ENCODE measurements at regions not wholly inside any gene's neighbourhood (a gene's known extent, or its start where the extent isn't known, plus 50 kb on each side); places are given as distances from the start of the nearest gene placed in this dataset.
"Not testable (repeated sequence)": the region's sequence is repeated elsewhere in the genome, so short reads cannot be mapped to it uniquely, and the experiment has no call there.

- not testable (repeated sequence) for H3K27ac ChIP-seq
Observed at GRCh38 chr1:143848859-143849258, 122.9 kb downstream of the FAM72C start.

GRCh38 chr1:143845193-143845592 is 126.6 kb downstream of the FAM72C start:
- H3K27ac ChIP-seq, result not testable (repeated sequence)

GRCh38 chr1:143842058-143842457 is 129.7 kb downstream of the FAM72C start:
- H3K27ac ChIP-seq, result not testable (repeated sequence)

GRCh38 chr1:143839182-143839581 is 132.6 kb downstream of the FAM72C start:
- H3K27ac ChIP-seq, result not testable (repeated sequence)

DNA sequence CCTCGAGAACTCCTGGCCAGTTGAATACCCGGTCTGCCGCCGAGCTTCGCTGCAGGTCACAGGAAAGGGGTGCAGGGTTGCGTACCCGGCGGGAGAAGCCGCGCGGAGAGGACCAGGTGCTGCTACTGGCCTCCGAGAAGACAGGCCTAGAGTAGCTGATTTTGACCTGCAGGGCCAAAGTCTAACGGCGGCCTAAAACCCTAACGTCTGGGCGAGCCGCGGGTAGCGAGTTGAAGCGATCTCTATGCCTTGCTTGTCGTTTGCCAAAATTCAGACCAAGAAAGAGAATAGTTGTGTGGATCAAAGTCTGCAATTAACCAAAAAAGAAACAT is 133.2 kb downstream of the FAM72C start:
- not testable (repeated sequence) for H3K27ac ChIP-seq

- not testable (repeated sequence) for H3K27ac ChIP-seq
Observed at GRCh38 chr1:143837924-143838597, 133.7 kb downstream of the FAM72C start.

DNA sequence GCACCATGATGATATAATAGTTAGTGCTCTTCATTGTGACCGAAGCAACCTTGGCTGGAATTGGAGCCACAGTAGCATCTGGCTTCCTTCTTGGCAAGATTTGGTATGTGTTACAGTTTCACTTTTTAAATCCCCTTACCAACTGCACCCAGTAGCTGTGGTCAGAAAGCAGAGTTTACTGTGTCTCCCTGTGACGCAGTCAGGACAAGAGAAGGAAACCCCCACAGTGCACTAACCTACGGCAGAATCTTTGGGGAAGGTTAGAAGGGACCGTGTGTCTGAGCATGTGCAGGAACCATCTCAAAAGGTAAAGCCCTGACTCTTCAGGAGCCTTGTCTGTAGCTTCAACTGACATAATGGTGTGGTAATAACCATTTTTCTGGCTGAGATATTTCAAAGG is 138.4 kb downstream of the FAM72C start:
- H3K27ac ChIP-seq, result not testable (repeated sequence)

DNA sequence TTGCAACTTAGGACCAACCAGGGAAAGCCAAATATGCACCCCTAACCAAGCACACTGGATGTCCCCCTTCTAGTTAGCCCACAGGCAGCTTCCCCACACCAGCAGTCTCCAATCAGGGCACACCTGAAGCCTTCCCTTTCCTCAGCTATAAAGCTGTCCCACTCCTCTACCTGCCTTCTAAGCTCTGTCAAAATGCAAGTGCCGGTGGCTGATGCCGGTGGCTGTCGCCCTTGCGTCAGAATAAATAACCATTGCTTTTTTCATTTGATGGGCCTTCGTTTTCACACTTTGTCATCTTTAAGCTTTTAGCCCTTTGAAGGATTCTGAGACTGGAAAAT is 139.4 kb downstream of the FAM72C start:
- not testable (repeated sequence) for H3K27ac ChIP-seq

- not testable (repeated sequence) for H3K27ac ChIP-seq
Observed at GRCh38 chr1:143831479-143832378, 140.1 kb downstream of the FAM72C start.

DNA sequence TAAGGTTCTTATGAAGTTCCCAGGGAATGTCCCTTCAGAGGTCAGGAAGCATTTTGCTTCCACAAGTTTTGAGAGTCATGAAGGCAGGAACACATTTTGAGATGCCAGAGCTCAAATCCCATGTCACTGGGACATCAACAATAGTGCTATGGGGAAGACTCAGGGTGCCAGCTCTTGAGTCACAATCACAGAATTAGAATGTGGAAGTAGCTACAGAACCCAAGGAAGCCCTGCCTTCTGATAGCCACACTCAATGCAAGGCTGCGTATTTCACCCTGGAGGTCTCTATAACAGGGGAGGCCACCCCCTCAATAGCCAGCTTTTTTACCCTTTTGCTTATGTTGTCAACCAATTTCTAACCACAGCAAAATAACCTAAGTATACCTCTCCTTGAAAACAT is 145.6 kb downstream of the FAM72C start:
- not testable (repeated sequence) for H3K27ac ChIP-seq

- H3K27ac ChIP-seq, result not testable (repeated sequence)
Observed at GRCh38 chr1:143824266-143824665, 147.5 kb downstream of the FAM72C start.

- H3K27ac ChIP-seq, result not testable (repeated sequence)
Observed at GRCh38 chr1:143820058-143820457, 151.7 kb downstream of the FAM72C start.

GRCh38 chr1:143816369-143816768 is 155.4 kb downstream of the FAM72C start:
- H3K27ac ChIP-seq, result not testable (repeated sequence)

DNA sequence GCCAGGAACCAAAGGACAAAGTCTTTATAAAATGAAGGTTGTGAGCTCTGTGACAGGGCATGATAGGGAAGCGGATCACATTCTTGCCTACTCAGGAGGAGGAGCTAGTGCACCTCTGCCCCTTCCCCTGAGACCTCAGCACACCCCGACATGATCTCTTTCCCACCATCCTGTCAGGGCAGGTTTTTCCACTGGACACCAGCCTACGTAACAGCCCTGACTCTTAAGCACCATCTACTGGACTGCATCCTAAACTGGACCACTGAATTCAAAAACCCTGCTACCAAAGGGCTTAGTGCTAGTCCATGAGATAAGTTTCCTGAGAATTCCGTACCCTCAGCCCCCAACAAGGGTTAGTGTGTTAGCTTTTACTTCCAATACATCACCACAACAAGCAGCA is 166.4 kb downstream of the FAM72C start:
- not testable (repeated sequence) for H3K27ac ChIP-seq

- not testable (repeated sequence) for H3K27ac ChIP-seq
Observed at GRCh38 chr1:143804707-143805356, 167.0 kb downstream of the FAM72C start.

- H3K27ac ChIP-seq, result not testable (repeated sequence)
Observed at GRCh38 chr1:143803927-143804411, 167.8 kb downstream of the FAM72C start.

DNA sequence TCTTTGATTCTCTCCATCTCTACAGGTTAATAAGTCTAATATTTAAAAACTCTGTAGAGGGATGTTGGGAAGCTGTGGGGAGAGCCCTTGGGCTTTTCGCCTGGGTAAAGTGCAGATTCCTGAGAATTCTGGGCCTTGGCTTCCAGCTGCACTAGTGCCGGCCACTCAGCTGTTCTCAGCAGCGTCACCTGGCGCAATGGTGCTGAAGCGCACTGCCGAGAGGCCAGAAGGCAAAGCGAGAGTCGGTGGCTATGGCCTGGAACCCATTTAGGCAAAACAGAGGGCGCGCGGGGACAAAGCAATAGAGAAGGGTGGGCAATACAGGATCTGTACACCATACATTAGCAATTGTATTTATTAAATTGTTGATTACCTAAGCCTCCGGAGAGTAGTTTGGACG is 168.7 kb downstream of the FAM72C start:
- not testable (repeated sequence) for H3K27ac ChIP-seq

DNA sequence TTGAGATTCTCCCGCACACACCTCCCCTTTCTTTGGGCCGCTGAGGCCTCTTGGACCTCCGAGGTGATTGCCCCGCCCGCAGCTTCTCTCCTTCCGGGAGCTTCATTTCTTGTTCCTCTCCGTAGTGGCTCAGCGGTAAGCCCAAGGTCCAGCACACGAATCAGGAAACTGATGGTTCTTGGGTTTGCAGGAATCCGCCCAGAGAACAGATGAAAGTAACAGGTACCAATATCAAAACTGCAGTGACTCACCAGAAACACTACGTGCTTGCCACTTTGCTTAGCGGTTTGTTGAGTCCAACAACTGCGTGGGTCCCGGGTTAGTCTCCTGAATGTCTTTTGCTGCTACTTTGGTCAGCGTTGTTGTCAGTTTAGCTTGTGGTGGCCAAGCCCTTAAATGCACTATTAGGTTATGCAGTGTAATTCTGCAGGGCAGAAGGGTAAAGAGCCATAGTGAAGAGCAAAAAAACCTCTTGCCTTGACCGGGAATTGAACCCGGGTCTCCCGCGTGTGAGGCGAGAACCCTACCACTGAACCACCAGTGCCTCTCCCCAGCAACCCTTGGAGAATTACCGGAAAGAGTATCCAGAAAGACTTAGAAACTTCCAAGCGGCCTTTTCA is 172.1 kb downstream of the FAM72C start:
- H3K27ac ChIP-seq, result not testable (repeated sequence)

DNA sequence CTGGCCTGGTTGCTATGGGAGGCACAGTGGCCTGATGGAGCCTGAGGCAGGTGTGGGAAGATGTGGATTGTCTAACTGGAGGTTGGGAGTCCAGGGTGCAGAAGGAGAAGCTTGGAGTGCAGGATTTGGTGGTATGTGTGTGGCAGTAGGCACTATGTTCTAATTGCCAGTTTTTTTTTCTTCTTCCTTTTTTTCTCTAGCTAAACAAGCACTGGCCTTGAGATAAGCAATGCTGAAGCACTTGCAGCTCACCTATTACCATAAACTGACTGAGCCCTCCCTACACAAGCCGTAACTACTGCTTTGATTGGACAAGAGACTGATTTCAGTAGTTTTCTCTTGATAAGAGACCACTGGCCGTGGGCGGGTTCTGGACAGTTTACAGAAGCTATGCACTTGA is 175.4 kb downstream of the FAM72C start:
- not testable (repeated sequence) for H3K27ac ChIP-seq

DNA sequence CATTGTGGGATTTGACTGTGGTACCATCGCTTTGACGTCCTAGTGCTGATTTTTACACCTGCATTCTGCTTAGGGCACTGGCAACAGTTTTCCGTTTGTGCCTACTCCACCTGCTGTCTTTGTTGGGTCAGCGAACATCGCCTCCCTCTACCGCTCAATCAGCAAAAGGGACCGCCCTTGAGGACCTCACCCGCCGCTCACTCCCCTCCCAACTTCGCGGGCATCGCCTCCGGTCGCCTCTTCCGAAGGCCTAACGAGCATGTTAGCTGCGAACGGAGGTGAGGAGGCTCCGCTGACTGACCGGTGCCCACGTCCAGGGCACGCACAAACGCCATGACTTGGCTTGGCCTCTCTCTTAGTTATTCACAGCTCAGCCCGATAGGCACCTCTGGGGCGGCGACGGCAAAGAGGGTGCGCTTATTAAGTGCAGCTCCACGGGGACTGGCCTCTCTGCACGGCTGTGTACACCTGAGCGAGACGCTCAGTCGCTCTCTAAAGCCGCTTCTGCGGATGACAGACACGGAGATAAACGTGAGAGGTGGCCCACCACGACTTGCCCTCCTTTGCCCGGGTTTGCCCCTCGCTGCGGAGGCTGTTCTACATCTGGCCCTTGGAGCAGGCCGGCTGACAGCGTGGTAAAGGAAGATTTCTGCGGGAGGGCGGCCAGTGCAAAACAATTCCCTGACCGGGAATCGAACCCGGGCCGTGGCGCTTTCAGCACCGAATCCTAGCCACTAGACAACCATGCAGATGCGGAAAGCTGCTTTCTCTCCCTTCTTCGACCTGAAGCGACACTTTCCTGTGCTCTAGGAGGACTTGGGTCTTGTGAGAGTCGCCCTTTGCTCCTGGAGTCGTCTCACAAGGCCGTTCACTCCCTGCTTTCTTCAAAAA is 179.5 kb downstream of the FAM72C start:
- H3K27ac ChIP-seq, result not testable (repeated sequence)

DNA sequence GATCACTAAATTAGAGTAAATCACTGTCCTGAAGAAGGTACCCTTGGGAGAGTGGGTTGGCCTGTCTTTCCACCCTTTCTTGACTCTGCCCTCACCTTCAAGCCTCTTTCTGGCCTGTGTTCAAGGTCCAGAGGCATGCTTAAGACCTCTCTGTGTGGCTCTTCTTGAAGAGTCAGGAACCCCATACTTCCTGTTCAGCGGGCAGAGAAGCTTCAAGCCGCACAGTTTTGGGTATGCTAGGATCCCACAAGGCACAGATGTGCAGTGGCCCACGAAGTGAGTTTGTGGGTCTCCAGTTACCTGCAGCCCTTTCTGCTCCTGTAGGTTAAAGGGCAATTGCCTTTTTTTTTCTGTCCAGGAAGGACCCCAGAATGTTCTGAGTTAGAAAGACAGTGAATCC is 185.4 kb downstream of the FAM72C start:
- not testable (repeated sequence) for H3K27ac ChIP-seq
